Sigmoid colon (tissue), 6 donors: ENCODE measurements at regions not wholly inside any gene's neighbourhood (a gene's known extent, or its start where the extent isn't known, plus 50 kb on each side); places are given as distances from the start of the nearest gene placed in this dataset.

Source experiments
- DNase-seq: peaks from one replicate; pipeline ENCODE4 v3.0.0-alpha.2; 2019
- H3K27ac ChIP-seq, 4 donors: fragments of 200-600 bp; sonication (generic); one replicate each; pipeline ENCODE4 v1.5.1; 2016 to 2019; ENCODE audit warnings: mild to moderate bottlenecking in 1 of 4
- H3K27me3 ChIP-seq, 3 donors: fragments of 200-600 bp; sonication (generic); one replicate each; pipeline ENCODE4 v1.5.1; 2019; ENCODE audit warnings: mild to moderate bottlenecking in 1 of 3
- H3K36me3 ChIP-seq, 4 donors: fragments of 200-600 bp; sonication (generic); one replicate each; pipeline ENCODE4 v1.5.1; 2016 to 2019
- H3K4me1 ChIP-seq, 4 donors: fragments of 200-600 bp; sonication (generic); one replicate each; pipeline ENCODE4 v1.5.1; 2017 to 2019
- H3K4me3 ChIP-seq, 4 donors: fragments of 200-600 bp; sonication (generic); one replicate each; pipeline ENCODE4 v1.5.1; 2017 to 2019; ENCODE audit warnings: mild to moderate bottlenecking in 2 of 4, moderate library complexity in 1 of 4
- H3K9me3 ChIP-seq, 4 donors: fragments of 200-600 bp in 3 of 4; sonication (generic) in 3 of 4; one replicate each; pipeline versions ENCODE4 v1.5.1 to v1.6.1; 2013 to 2019
- CTCF ChIP-seq, 4 experiments: fragments of 450-650 bp in 3 of 4; fragments of 200-600 bp in 1 of 4; IDR thresholded peaks; one replicate each; pipeline ENCODE4 v1.5.1; 2016 to 2019; ENCODE audit warnings: antibody characterized with exemption in 4 of 4, mild to moderate bottlenecking in 3 of 4, moderate library complexity in 2 of 4
- EP300 ChIP-seq, 4 donors: sonication (generic); formaldehyde crosslinking; IDR thresholded peaks; one replicate each; pipeline ENCODE4 v1.6.1; 2017; ENCODE audit warnings: antibody characterized with exemption in 4 of 4
- POLR2A ChIP-seq, 2 donors: fragments of 450-650 bp; IDR thresholded peaks; one replicate each; pipeline ENCODE4 v1.6.1; 2016; ENCODE audit warnings: antibody characterized with exemption in 2 of 2, mild to moderate bottlenecking in 2 of 2, moderate library complexity in 2 of 2
- POLR2AphosphoS5 ChIP-seq, 4 donors: sonication (generic); formaldehyde crosslinking; IDR thresholded peaks; one replicate each; pipeline ENCODE4 v1.6.1; 2017; ENCODE audit warnings: antibody characterized with exemption in 4 of 4
- WGBS, 2 donors: extraction: QIAGEN DNeasy Blood & Tissue Kit; methylation state at CpG; one replicate each; pipeline ENCODE4 v1.1.7; 2013; 5-methylcytosine and 5-hydroxymethylcytosine counted together
- intact Hi-C: fragments of 100-400 bp; cut with DNase I; formaldehyde crosslinking; loops from one replicate; pipeline ENCODE4 v1.15.1; 2023
- donor health status: healthy with polysubstance abuse.
- donor health status: healthy.

GRCh38 chr7:131787101-131787500, 230.7 kb upstream of the PODXL start:
- H3K4me3 ChIP-seq, result no peak overlapping the region
- H3K9me3 ChIP-seq, result no peaks in the 10 kb centered on the region
- H3K4me1 ChIP-seq, result no peaks in the 10 kb centered on the region
- no peak overlapping the region for H3K27ac ChIP-seq
- no peaks in the 10 kb centered on the region for H3K27me3 ChIP-seq
- TF ChIP-seq EP300 (IDR thresholded peaks at IDR 0.05) (no peak), CTCF (IDR thresholded peaks at IDR 0.05) (no peak), POLR2A (IDR thresholded peaks at IDR 0.05) (no peak), POLR2AphosphoS5 (IDR thresholded peaks at IDR 0.05) (no peak)
- WGBS, 2 donors, result 43 to 94% methylated on average over 1 of the region's 1 CpG
- intact Hi-C loops, result no loop called here
- DNase-seq, result no peak
- no peaks in the 10 kb centered on the region for H3K36me3 ChIP-seq

- Histone ChIP-seq H3K4me1 (no peaks in the 10 kb centered on the region), H3K36me3 (no peaks in the 10 kb centered on the region), H3K27ac (no peak overlapping the region), H3K27me3 (no peaks in the 10 kb centered on the region), H3K4me3 (no peak overlapping the region), H3K9me3 (no peaks in the 10 kb centered on the region)
- TF ChIP-seq POLR2A (IDR thresholded peaks at IDR 0.05) (no peak), EP300 (IDR thresholded peaks at IDR 0.05) (no peak), CTCF (IDR thresholded peaks at IDR 0.05) (no peak), POLR2AphosphoS5 (IDR thresholded peaks at IDR 0.05) (no peak)
- WGBS, 2 donors, result 42 to 61% methylated on average over 2 of the region's 2 CpGs
- intact Hi-C loops, result no loop called here
- DNase-seq, result no peak
These were observed 229.8 kb upstream of the PODXL start for GRCh38 chr7:131786204-131786603.

GRCh38 chr7:131778601-131779000, 222.2 kb upstream of the PODXL start:
- no peak overlapping the region for H3K4me3 ChIP-seq
- H3K9me3 ChIP-seq, result no peaks in the 10 kb centered on the region
- H3K27ac ChIP-seq, result no peak overlapping the region
- DNase-seq, result no peak
- TF ChIP-seq POLR2AphosphoS5 (IDR thresholded peaks at IDR 0.05), result no peak
- TF ChIP-seq EP300 (IDR thresholded peaks at IDR 0.05), result no peak
- no peak for TF ChIP-seq CTCF (IDR thresholded peaks at IDR 0.05)
- no peak for TF ChIP-seq POLR2A (IDR thresholded peaks at IDR 0.05)
- no peaks in the 10 kb centered on the region for H3K27me3 ChIP-seq
- H3K4me1 ChIP-seq, result peaks cover 0 to 4% (median 0%) of the 10 kb centered on the region in 4 donors
- H3K36me3 ChIP-seq, result no peaks in the 10 kb centered on the region
- WGBS, 2 donors, result 91 to 92% methylated on average over 2 of the region's 2 CpGs
- intact Hi-C loops, result no loop called here

- H3K9me3 ChIP-seq, result no peaks in the 10 kb centered on the region
- intact Hi-C loops, result no loop called here
- DNase-seq, result no peak
- H3K4me3 ChIP-seq, result no peak overlapping the region
- H3K27ac ChIP-seq, result no peak overlapping the region
- peaks cover 0 to 4% (median 0%) of the 10 kb centered on the region in 4 donors for H3K4me1 ChIP-seq
- H3K27me3 ChIP-seq, result no peaks in the 10 kb centered on the region
- H3K36me3 ChIP-seq, result no peaks in the 10 kb centered on the region
- 71 to 73% methylated on average over 10 of the region's 10 CpGs for WGBS, 2 donors
- no peak for TF ChIP-seq CTCF (IDR thresholded peaks at IDR 0.05)
- TF ChIP-seq POLR2AphosphoS5 (IDR thresholded peaks at IDR 0.05), result no peak
- TF ChIP-seq EP300 (IDR thresholded peaks at IDR 0.05), result no peak
- no peak for TF ChIP-seq POLR2A (IDR thresholded peaks at IDR 0.05)
These were observed 218.2 kb upstream of the PODXL start for GRCh38 chr7:131774419-131775220.

GRCh38 chr7:131773413-131773812, 217.0 kb upstream of the PODXL start:
- intact Hi-C loops, result no loop called here
- no peaks in the 10 kb centered on the region for H3K36me3 ChIP-seq
- TF ChIP-seq POLR2AphosphoS5 (IDR thresholded peaks at IDR 0.05) (no peak), POLR2A (IDR thresholded peaks at IDR 0.05) (no peak), EP300 (IDR thresholded peaks at IDR 0.05) (no peak), CTCF (IDR thresholded peaks at IDR 0.05) (no peak)
- H3K27me3 ChIP-seq, result no peaks in the 10 kb centered on the region
- H3K9me3 ChIP-seq, result no peaks in the 10 kb centered on the region
- DNase-seq, result no peak
- 47% methylated on average over 2 of the region's 2 CpGs for WGBS, 2 donors
- no peak overlapping the region for H3K27ac ChIP-seq
- H3K4me1 ChIP-seq, result no peaks in the 10 kb centered on the region
- H3K4me3 ChIP-seq, result no peak overlapping the region
